ENCODE measurements at regions not wholly inside any gene's neighbourhood (a gene's known extent, or its start where the extent isn't known, plus 50 kb on each side); places are given as distances from the start of the nearest gene placed in this dataset.

GRCh38 chr3:188940573-188940932 is 231.2 kb upstream of the TPRG1 start:
- intact Hi-C loops (cut with DNase I), result loop anchor here (10.0 kb wide), 2 partner anchors 676 to 786 kb away; partner anchors contain the start of gene LPP
- TF ChIP-seq CTCF (IDR thresholded peaks at IDR 0.05), result no peak
- no peak overlapping the region for H3K27ac ChIP-seq

GRCh38 chr3:188941103-188941502 is 230.7 kb upstream of the TPRG1 start:
- H3K4me3 ChIP-seq, result no peak overlapping the region

More at GRCh38 chr3:188940573-188940932, 231.2 kb upstream of the TPRG1 start:
- Histone ChIP-seq H3K27me3 (no peaks in the 10 kb centered on the region), H3K9ac (ENCODE audit: low read depth in 2 of 2, low read length in 2 of 2) (no peak overlapping the region), H3K36me3 (no peaks in the 10 kb centered on the region), H3K4me1 (no peaks in the 10 kb centered on the region), H3K4me3 (no peak overlapping the region), H3K9me3 (no peaks in the 10 kb centered on the region)
- no peak for DNase-seq

GRCh38 chr3:188942191-188942590 is 229.6 kb upstream of the TPRG1 start:
- H3K4me3 ChIP-seq, result no peak overlapping the region

More at GRCh38 chr3:188941103-188941502, 230.7 kb upstream of the TPRG1 start:
- Histone ChIP-seq H3K4me1 (no peaks in the 10 kb centered on the region), H3K27ac (no peak overlapping the region), H3K27me3 (no peaks in the 10 kb centered on the region), H3K36me3 (no peaks in the 10 kb centered on the region), H3K9ac (ENCODE audit: low read depth in 2 of 2, low read length in 2 of 2) (no peak overlapping the region), H3K9me3 (no peaks in the 10 kb centered on the region)
- no peak for TF ChIP-seq CTCF (IDR thresholded peaks at IDR 0.05)
- DNase-seq, result no peak
- intact Hi-C loops (cut with DNase I), result loop anchor here (10.0 kb wide), 2 partner anchors 676 to 786 kb away; partner anchors contain the start of gene LPP

GRCh38 chr3:188943591-188943990 is 228.2 kb upstream of the TPRG1 start:
- Histone ChIP-seq H3K27ac (no peak overlapping the region), H3K4me3 (no peak overlapping the region)

More at GRCh38 chr3:188942191-188942590, 229.6 kb upstream of the TPRG1 start:
- Histone ChIP-seq H3K27me3 (no peaks in the 10 kb centered on the region), H3K27ac (no peak overlapping the region), H3K36me3 (no peaks in the 10 kb centered on the region), H3K9ac (ENCODE audit: low read depth in 2 of 2, low read length in 2 of 2) (no peak overlapping the region), H3K9me3 (no peaks in the 10 kb centered on the region), H3K4me1 (no peaks in the 10 kb centered on the region)
- TF ChIP-seq CTCF (IDR thresholded peaks at IDR 0.05), result no peak
- intact Hi-C loops (cut with DNase I), result loop anchor here (10.0 kb wide), 2 partner anchors 677 to 787 kb away; partner anchors contain the start of gene LPP
- no peak for DNase-seq

GRCh38 chr3:188944108-188944507 is 227.7 kb upstream of the TPRG1 start:
- no peak overlapping the region for H3K27ac ChIP-seq
- H3K4me1 ChIP-seq, result no peaks in the 10 kb centered on the region
- DNase-seq, result no peak
- no peaks in the 10 kb centered on the region for H3K27me3 ChIP-seq
- no peak for TF ChIP-seq CTCF (IDR thresholded peaks at IDR 0.05)
- intact Hi-C loops (cut with DNase I), result loop anchor here (10.0 kb wide), 2 partner anchors 679 to 789 kb away; partner anchors contain the start of gene LPP
- H3K4me3 ChIP-seq, result no peak overlapping the region
- H3K9me3 ChIP-seq, result no peaks in the 10 kb centered on the region
- H3K9ac ChIP-seq (ENCODE audit: low read depth in 2 of 2, low read length in 2 of 2), result no peak overlapping the region
- H3K36me3 ChIP-seq, result no peaks in the 10 kb centered on the region

More at GRCh38 chr3:188943591-188943990, 228.2 kb upstream of the TPRG1 start:
- H3K4me1 ChIP-seq, result no peaks in the 10 kb centered on the region
- DNase-seq, result no peak
- H3K9ac ChIP-seq (ENCODE audit: low read depth in 2 of 2, low read length in 2 of 2), result no peak overlapping the region
- H3K27me3 ChIP-seq, result no peaks in the 10 kb centered on the region
- no peaks in the 10 kb centered on the region for H3K9me3 ChIP-seq
- H3K36me3 ChIP-seq, result no peaks in the 10 kb centered on the region
- no peak for TF ChIP-seq CTCF (IDR thresholded peaks at IDR 0.05)
- intact Hi-C loops (cut with DNase I), result loop anchor here (10.0 kb wide), 2 partner anchors 679 to 789 kb away; partner anchors contain the start of gene LPP
